MM.1S (cell line): ENCODE measurements at regions not wholly inside any gene's neighbourhood (a gene's known extent, or its start where the extent isn't known, plus 50 kb on each side); places are given as distances from the start of the nearest gene placed in this dataset.

Source experiments
- DNase-seq: peaks from one replicate; pipeline ENCODE4 v3.0.0-alpha.2; 2015
- H2AFZ ChIP-seq: fragments of 300-600 bp; sonication (generic); 2 replicates; pipeline ENCODE4 v1.6.0; 2016; ENCODE audit warnings: antibody characterized with exemption, low read length
- H3F3A ChIP-seq: fragments of 300-600 bp; sonication (generic); 2 replicates; pipeline ENCODE4 v1.6.1; 2016; ENCODE audit warnings: mild to moderate bottlenecking, antibody characterized with exemption, low read length, moderate library complexity, mixed read lengths; ENCODE audit not compliant: insufficient read depth
- H3K27ac ChIP-seq: fragments of 300-600 bp; sonication (generic); 2 replicates; pipeline ENCODE4 v1.5.1; 2016; ENCODE audit warnings: mild to moderate bottlenecking, low read length
- H3K27me3 ChIP-seq: fragments of 300-600 bp; sonication (generic); replicated peaks from 2 replicates; pipeline ENCODE4 v1.6.0; 2016; ENCODE audit warnings: low read length; ENCODE audit not compliant: insufficient read depth
- H3K36me3 ChIP-seq: fragments of 300-600 bp; sonication (generic); replicated peaks from 2 replicates; pipeline ENCODE4 v1.6.1; 2016; ENCODE audit warnings: mild to moderate bottlenecking, low read length, mixed read lengths; ENCODE audit not compliant: insufficient read depth
- H3K4me1 ChIP-seq: fragments of 300-600 bp; sonication (generic); 2 replicates; pipeline ENCODE4 v1.6.1; 2016; ENCODE audit warnings: low read length, mixed read lengths
- H3K4me2 ChIP-seq: fragments of 300-600 bp; sonication (generic); 2 replicates; pipeline ENCODE4 v1.6.0; 2016; ENCODE audit warnings: low read depth, low read length
- H3K4me3 ChIP-seq: fragments of 300-600 bp; sonication (generic); 2 replicates; pipeline ENCODE4 v1.5.1; 2016; ENCODE audit warnings: low read length, mixed read lengths
- H3K79me2 ChIP-seq: fragments of 300-600 bp; sonication (generic); 2 replicates; pipeline ENCODE4 v1.6.1; 2016; ENCODE audit warnings: mixed run types, low read length, mixed read lengths
- H3K9ac ChIP-seq: fragments of 300-600 bp; sonication (generic); 2 replicates; pipeline ENCODE4 v1.6.1; 2016; ENCODE audit warnings: low read length, mixed read lengths
- H3K9me2 ChIP-seq: fragments of 300-600 bp; sonication (generic); replicated peaks from 2 replicates; pipeline ENCODE4 v1.6.1; 2016; ENCODE audit warnings: mild to moderate bottlenecking, low read length, mixed read lengths; ENCODE audit not compliant: insufficient read depth
- H3K9me3 ChIP-seq: fragments of 300-600 bp; sonication (generic); replicated peaks from 2 replicates; pipeline ENCODE4 v1.6.1; 2016; ENCODE audit warnings: mild to moderate bottlenecking, low read length, mixed read lengths; ENCODE audit not compliant: insufficient read depth
- H4K20me1 ChIP-seq: fragments of 300-600 bp; sonication (generic); 2 replicates; pipeline ENCODE4 v1.6.1; 2016; ENCODE audit warnings: mild to moderate bottlenecking, low read length, moderate library complexity, mixed read lengths; ENCODE audit not compliant: insufficient read depth
- CTCF ChIP-seq: fragments of 300-600 bp; sonication (generic); IDR thresholded peaks from 2 replicates; pipeline ENCODE4 v1.5.1; 2016; ENCODE audit warnings: antibody characterized with exemption, low read length, mixed read lengths
- EZH2 ChIP-seq: fragments of 300-600 bp; sonication (generic); optimal IDR thresholded peaks from 2 replicates; pipeline ENCODE3; 2017; ENCODE audit warnings: low read depth, mild to moderate bottlenecking, antibody characterized with exemption, low read length, mixed read lengths
- EZH2phosphoT487 ChIP-seq: fragments of 300-600 bp; sonication (generic); IDR thresholded peaks from 2 replicates; pipeline ENCODE4 v1.6.1; 2018; ENCODE audit warnings: antibody characterized with exemption, low read length

GRCh38 chr12:60977966-60978365, 1282.2 kb upstream of the USP15 start:
- no peaks in the 10 kb centered on the region for H3K9me2 ChIP-seq
- no peak overlapping the region for H3K9ac ChIP-seq
- H3K4me3 ChIP-seq: no peak overlapping the region
- no peaks in the 10 kb centered on the region for H3K36me3 ChIP-seq
- H3K27ac ChIP-seq: no peak overlapping the region
- no peak overlapping the region for H2AFZ ChIP-seq
- DNase-seq: no peak
- no peak overlapping the region for H3K4me2 ChIP-seq
- no peaks in the 10 kb centered on the region for H3F3A ChIP-seq
- H4K20me1 ChIP-seq: no peaks in the 10 kb centered on the region
- no peaks in the 10 kb centered on the region for H3K27me3 ChIP-seq
- no peaks in the 10 kb centered on the region for H3K79me2 ChIP-seq
- H3K9me3 ChIP-seq: no peaks in the 10 kb centered on the region
- no peak for TF ChIP-seq EZH2
- TF ChIP-seq EZH2phosphoT487: no peak
- peak; percentile 18 for TF ChIP-seq CTCF
- H3K4me1 ChIP-seq: no peaks in the 10 kb centered on the region

DNA sequence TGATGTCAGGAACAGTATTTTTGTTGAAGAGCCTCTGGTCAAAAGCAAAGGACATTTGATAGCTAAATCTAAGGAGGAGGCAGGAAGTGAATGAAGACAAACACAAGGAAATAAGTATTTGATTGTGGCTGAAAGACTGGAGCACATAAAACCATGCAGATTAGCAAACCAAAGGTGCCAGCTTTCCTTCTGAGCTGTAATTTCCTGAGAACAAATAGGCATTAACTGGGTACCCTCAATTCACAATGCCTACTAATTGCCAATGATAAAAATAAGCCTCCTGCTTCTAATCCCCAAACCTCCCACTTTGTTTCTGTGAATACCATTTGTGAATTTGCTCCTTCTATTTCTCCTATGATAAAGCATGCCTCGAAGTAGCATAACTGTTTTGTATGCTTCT, 1279.6 kb upstream of the USP15 start:
- Histone ChIP-seq H3K9me3 (no peaks in the 10 kb centered on the region), H3K4me2 (no peak overlapping the region), H3K27ac (no peak overlapping the region), H3K79me2 (no peaks in the 10 kb centered on the region), H3F3A (no peaks in the 10 kb centered on the region), H3K9ac (no peak overlapping the region), H3K4me3 (no peak overlapping the region), H3K27me3 (no peaks in the 10 kb centered on the region), H4K20me1 (no peaks in the 10 kb centered on the region), H3K36me3 (no peaks in the 10 kb centered on the region), H2AFZ (no peak overlapping the region), H3K4me1 (no peaks in the 10 kb centered on the region), H3K9me2 (no peaks in the 10 kb centered on the region)
- DNase-seq: no peak
- TF ChIP-seq CTCF (no peak), EZH2 (no peak), EZH2phosphoT487 (no peak)

DNA sequence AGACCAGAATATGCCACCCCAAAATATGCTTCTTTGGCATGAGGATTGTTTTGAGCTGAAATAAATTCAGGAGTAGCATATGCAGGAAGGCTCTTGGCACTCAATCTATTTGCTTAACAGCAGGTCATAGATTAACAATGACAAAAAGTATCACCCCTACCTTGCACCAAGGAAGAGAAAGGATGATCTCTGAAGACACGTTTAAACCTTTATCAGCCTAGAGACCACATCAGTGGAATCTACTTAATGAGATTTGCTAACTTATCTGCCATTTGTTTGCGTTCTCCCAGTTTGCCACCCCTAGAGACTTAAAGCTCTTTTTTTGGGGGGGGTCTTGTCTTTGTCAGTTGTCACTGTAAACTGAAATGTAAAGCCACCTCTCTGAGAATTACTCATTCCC, 1278.7 kb upstream of the USP15 start:
- DNase-seq: no peak
- H3K27me3 ChIP-seq: no peaks in the 10 kb centered on the region
- TF ChIP-seq EZH2: no peak
- TF ChIP-seq EZH2phosphoT487: no peak
- TF ChIP-seq CTCF: no peak
- H3F3A ChIP-seq: no peaks in the 10 kb centered on the region
- H3K9me2 ChIP-seq: no peaks in the 10 kb centered on the region
- no peaks in the 10 kb centered on the region for H3K79me2 ChIP-seq
- no peak overlapping the region for H3K4me3 ChIP-seq
- no peak overlapping the region for H3K4me2 ChIP-seq
- no peaks in the 10 kb centered on the region for H3K9me3 ChIP-seq
- no peaks in the 10 kb centered on the region for H4K20me1 ChIP-seq
- no peak overlapping the region for H3K27ac ChIP-seq
- no peak overlapping the region for H2AFZ ChIP-seq
- H3K9ac ChIP-seq: no peak overlapping the region
- no peaks in the 10 kb centered on the region for H3K36me3 ChIP-seq
- no peaks in the 10 kb centered on the region for H3K4me1 ChIP-seq

- H4K20me1 ChIP-seq: no peaks in the 10 kb centered on the region
These were observed 1268.1 kb upstream of the USP15 start for GRCh38 chr12:60992087-60992486.

More at GRCh38 chr12:60992087-60992486, 1268.1 kb upstream of the USP15 start:
- TF ChIP-seq CTCF: no peak
- TF ChIP-seq EZH2phosphoT487: no peak
- no peak for TF ChIP-seq EZH2
- Histone ChIP-seq H3K9me2 (no peaks in the 10 kb centered on the region), H3K4me2 (no peak overlapping the region), H3K36me3 (no peaks in the 10 kb centered on the region), H3F3A (no peaks in the 10 kb centered on the region), H3K79me2 (no peaks in the 10 kb centered on the region), H2AFZ (no peak overlapping the region), H3K27ac (no peak overlapping the region), H3K9ac (no peak overlapping the region), H3K4me3 (no peak overlapping the region), H3K27me3 (no peaks in the 10 kb centered on the region), H3K4me1 (no peaks in the 10 kb centered on the region), H3K9me3 (no peaks in the 10 kb centered on the region)
- DNase-seq: no peak
